NT2/D1 (cell line): ENCODE measurements at regions not wholly inside any gene's neighbourhood (a gene's known extent, or its start where the extent isn't known, plus 50 kb on each side); places are given as distances from the start of the nearest gene placed in this dataset.

Experiments
- DNase-seq: peaks from one replicate; pipeline ENCODE4 v3.0.0-alpha.2; 2011; ENCODE audit warnings: low read depth, low spot score
- H3K27me3 ChIP-seq: 2 replicates; pipeline ENCODE4 v1.6.0; 2011; ENCODE audit warnings: mild to moderate bottlenecking; ENCODE audit not compliant: insufficient read length, insufficient read depth
- H3K36me3 ChIP-seq: 2 replicates; pipeline ENCODE4 v1.6.1; 2011; ENCODE audit warnings: mild to moderate bottlenecking, low read length, mixed read lengths; ENCODE audit not compliant: insufficient read depth, insufficient read length
- H3K4me1 ChIP-seq: 2 replicates; pipeline ENCODE4 v1.5.1; 2011; ENCODE audit not compliant: insufficient read depth, insufficient read length
- H3K4me3 ChIP-seq: 2 replicates; pipeline ENCODE4 v1.5.1; 2011; ENCODE audit warnings: low read depth; ENCODE audit not compliant: insufficient read length
- H3K9ac ChIP-seq: 2 replicates; pipeline ENCODE4 v1.6.0; 2011; ENCODE audit warnings: low read depth; ENCODE audit not compliant: insufficient read length
- H3K9me3 ChIP-seq: 2 replicates; pipeline ENCODE4 v1.5.1; 2011; ENCODE audit warnings: mild to moderate bottlenecking, low read length; ENCODE audit not compliant: insufficient read depth
- SUZ12 ChIP-seq: IDR thresholded peaks from 2 replicates; pipeline ENCODE4 v1.6.1; 2011; ENCODE audit not compliant: insufficient read length, insufficient read depth; ENCODE audit errors: extremely low read depth
- YY1 ChIP-seq: IDR thresholded peaks from 2 replicates; pipeline ENCODE4 v1.6.1; 2011; ENCODE audit not compliant: insufficient read length, insufficient read depth
- ZNF274 ChIP-seq: IDR thresholded peaks from 2 replicates; pipeline ENCODE4 v1.6.1; 2011; ENCODE audit warnings: mild to moderate bottlenecking, low read depth, low read length

- H3K36me3 ChIP-seq = no peaks in the 10 kb centered on the region
- H3K4me1 ChIP-seq = no peaks in the 10 kb centered on the region
- no peak overlapping the region for H3K4me3 ChIP-seq
- no peak for DNase-seq
- H3K27me3 ChIP-seq = no peaks in the 10 kb centered on the region
- H3K9me3 ChIP-seq = no peaks in the 10 kb centered on the region
- H3K9ac ChIP-seq = no peak overlapping the region
- no peak for TF ChIP-seq ZNF274
- no peak for TF ChIP-seq YY1
- no peak for TF ChIP-seq SUZ12
Observed at GRCh38 chr4:57405359-57405758, 295.2 kb upstream of the IGFBP7 start.

GRCh38 chr4:57404483-57404882 is 294.3 kb upstream of the IGFBP7 start:
- no peak for DNase-seq
- H3K27me3 ChIP-seq = no peaks in the 10 kb centered on the region
- H3K4me1 ChIP-seq = no peaks in the 10 kb centered on the region
- H3K9me3 ChIP-seq = no peaks in the 10 kb centered on the region
- TF ChIP-seq SUZ12 (no peak), YY1 (no peak), ZNF274 (no peak)
- no peak overlapping the region for H3K4me3 ChIP-seq
- no peak overlapping the region for H3K9ac ChIP-seq
- H3K36me3 ChIP-seq = no peaks in the 10 kb centered on the region

DNA sequence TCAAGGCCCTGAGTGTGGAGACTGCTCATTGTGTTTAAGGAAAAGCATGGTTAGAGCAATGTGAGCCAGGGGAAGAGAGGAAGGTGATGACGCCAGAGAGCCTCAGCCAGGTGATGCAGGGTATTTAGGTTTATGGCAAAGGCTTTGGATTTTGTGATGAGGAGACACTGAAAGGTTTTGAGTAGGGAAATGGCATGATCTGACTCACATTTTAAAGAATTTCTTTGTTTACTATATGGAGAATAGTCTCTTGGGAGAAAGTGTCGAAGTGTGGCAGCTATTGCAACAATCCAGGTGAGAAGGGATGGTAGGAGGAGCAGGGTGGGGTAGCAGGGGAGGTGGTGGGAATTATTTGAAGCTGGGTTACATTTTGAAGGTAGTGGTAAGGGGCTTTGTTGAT is 293.4 kb upstream of the IGFBP7 start:
- no peaks in the 10 kb centered on the region for H3K36me3 ChIP-seq
- TF ChIP-seq ZNF274 (no peak), YY1 (no peak), SUZ12 (no peak)
- no peak overlapping the region for H3K9ac ChIP-seq
- no peaks in the 10 kb centered on the region for H3K9me3 ChIP-seq
- no peak for DNase-seq
- H3K4me3 ChIP-seq = no peak overlapping the region
- H3K27me3 ChIP-seq = no peaks in the 10 kb centered on the region
- H3K4me1 ChIP-seq = no peaks in the 10 kb centered on the region

GRCh38 chr4:57401586-57401985 is 291.4 kb upstream of the IGFBP7 start:
- Histone ChIP-seq H3K9me3 (no peaks in the 10 kb centered on the region), H3K36me3 (no peaks in the 10 kb centered on the region), H3K9ac (no peak overlapping the region), H3K27me3 (no peaks in the 10 kb centered on the region), H3K4me3 (no peak overlapping the region), H3K4me1 (no peaks in the 10 kb centered on the region)
- TF ChIP-seq ZNF274 = no peak
- no peak for TF ChIP-seq SUZ12
- TF ChIP-seq YY1 = no peak
- DNase-seq = no peak

DNA sequence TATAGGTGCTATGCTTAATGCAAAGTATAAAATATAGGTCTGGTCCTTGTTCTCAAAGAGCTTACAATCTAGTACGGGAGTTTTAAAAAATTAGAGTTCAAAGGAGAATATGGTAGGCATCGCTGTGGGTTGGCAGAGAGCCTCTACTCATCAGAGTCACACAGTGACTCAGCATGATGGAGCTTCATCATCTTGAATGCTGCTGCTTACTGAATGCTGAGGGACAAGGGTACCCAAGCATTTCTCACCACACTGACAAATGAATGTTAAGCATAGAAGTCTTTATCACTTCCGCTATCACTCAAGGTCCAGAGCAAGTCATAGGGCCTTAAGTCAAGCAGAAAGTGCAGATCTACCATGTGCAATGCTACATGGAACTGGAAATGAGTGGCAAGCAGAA is 268.6 kb upstream of the IGFBP7 start:
- no peak overlapping the region for H3K9ac ChIP-seq
- no peaks in the 10 kb centered on the region for H3K4me1 ChIP-seq
- no peak overlapping the region for H3K4me3 ChIP-seq
- TF ChIP-seq SUZ12 (no peak), ZNF274 (no peak), YY1 (no peak)
- H3K9me3 ChIP-seq = peaks cover 14% of the 10 kb centered on the region
- H3K27me3 ChIP-seq = no peaks in the 10 kb centered on the region
- no peak for DNase-seq
- H3K36me3 ChIP-seq = no peaks in the 10 kb centered on the region

DNA sequence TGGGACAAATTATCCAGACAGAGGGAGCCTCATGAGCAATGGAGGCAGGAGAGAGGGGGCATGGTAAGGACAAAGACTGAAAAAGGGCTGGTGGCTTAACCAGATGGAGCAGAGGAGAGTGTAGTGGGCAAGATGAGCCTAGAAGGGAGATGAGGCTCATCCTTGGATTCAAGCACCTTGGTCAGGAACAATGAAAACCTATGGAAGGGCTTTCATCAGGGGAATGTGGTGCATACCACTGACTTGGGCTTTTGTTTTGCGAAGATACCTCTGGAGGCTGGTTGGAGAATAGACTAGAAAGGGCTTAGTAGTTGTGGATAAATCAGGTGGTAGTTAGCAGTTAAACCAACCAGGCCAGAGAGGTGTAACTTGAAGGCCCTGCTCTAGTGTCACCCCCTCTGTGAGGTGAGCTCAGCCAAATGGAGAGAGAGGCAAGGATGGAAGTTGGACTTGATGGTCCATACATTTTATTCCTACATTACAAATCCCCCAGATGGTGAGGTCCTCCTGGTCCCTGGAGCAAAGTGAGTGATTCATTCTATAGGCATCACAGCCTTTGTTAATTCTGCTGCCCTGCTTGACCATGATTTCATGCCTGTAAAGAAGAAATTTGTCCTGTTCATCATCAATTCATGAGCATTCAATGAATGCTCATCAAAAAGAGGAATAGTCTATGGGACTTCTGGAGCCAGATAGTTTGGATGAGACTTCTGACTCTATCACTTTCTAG is 264.8 kb upstream of the IGFBP7 start:
- Histone ChIP-seq H3K9ac (no peak overlapping the region), H3K36me3 (no peaks in the 10 kb centered on the region), H3K4me3 (no peak overlapping the region), H3K4me1 (no peaks in the 10 kb centered on the region), H3K27me3 (no peaks in the 10 kb centered on the region), H3K9me3 (peaks cover 8% of the 10 kb centered on the region; the same call in 1 of the 2 replicates)
- TF ChIP-seq SUZ12 = no peak
- TF ChIP-seq YY1 = no peak
- no peak for TF ChIP-seq ZNF274
- DNase-seq = peak; percentile 23

- H3K36me3 ChIP-seq = no peaks in the 10 kb centered on the region
- no peak overlapping the region for H3K4me3 ChIP-seq
- DNase-seq = no peak
- peaks cover 12% of the 10 kb centered on the region; the same call in 1 of the 2 replicates for H3K9me3 ChIP-seq
- H3K4me1 ChIP-seq = no peaks in the 10 kb centered on the region
- no peaks in the 10 kb centered on the region for H3K27me3 ChIP-seq
- H3K9ac ChIP-seq = no peak overlapping the region
- TF ChIP-seq SUZ12 (no peak), ZNF274 (no peak), YY1 (no peak)
Observed at GRCh38 chr4:57373991-57374390, 263.8 kb upstream of the IGFBP7 start.

DNA sequence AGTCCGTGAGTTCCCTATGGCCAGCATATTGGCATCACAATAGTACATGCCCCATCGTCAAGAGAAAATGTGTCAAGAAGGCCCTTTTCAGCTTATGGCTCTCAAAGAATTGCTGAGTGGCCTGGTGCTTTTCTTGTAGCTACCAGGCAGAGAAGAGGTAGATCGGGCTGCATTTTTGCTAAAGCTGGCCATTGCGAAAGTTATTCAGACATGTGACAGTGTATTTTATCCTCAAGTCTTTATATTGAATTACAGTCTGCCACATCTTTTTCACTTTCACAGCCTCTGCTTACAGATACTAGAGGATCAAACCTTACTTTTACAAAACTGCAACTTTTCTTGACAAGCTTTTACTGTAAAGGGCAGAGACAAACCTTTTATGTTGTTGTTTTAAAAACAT is 261.5 kb upstream of the IGFBP7 start:
- peaks cover 27% of the 10 kb centered on the region for H3K9me3 ChIP-seq
- no peaks in the 10 kb centered on the region for H3K27me3 ChIP-seq
- TF ChIP-seq ZNF274 (no peak), YY1 (no peak), SUZ12 (no peak)
- H3K9ac ChIP-seq = no peak overlapping the region
- DNase-seq = no peak
- H3K4me1 ChIP-seq = no peaks in the 10 kb centered on the region
- no peaks in the 10 kb centered on the region for H3K36me3 ChIP-seq
- H3K4me3 ChIP-seq = no peak overlapping the region
